ENCODE measurements at regions not wholly inside any gene's neighbourhood (a gene's known extent, or its start where the extent isn't known, plus 50 kb on each side); places are given as distances from the start of the nearest gene placed in this dataset.

- DNase-seq = no peak
These were observed 71.2 kb upstream of the SESN3 start for GRCh38 chr11:95302211-95302610.

DNA sequence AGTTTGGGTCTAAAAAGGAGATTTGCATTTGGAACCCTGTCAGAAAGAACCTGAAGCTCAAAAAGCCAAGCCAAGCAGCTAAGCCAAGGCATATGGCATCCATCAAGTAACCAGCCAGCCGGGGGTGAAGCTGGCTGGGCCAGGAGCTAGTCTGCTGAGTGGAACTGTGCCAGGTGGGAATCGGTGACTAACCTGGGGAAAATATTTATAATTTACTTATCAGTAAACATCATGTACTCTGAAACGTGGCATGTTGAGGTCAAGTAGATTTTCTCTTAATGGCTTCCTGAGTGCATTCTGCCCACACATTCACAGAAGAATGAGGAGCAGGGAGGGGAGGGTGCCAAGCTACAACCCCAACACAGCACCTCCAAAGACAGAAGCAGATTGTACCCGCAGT is 70.5 kb upstream of the SESN3 start:
- no peak for DNase-seq

GRCh38 chr11:95299078-95299679 is 68.2 kb upstream of the SESN3 start:
- DNase-seq = no peak

DNA sequence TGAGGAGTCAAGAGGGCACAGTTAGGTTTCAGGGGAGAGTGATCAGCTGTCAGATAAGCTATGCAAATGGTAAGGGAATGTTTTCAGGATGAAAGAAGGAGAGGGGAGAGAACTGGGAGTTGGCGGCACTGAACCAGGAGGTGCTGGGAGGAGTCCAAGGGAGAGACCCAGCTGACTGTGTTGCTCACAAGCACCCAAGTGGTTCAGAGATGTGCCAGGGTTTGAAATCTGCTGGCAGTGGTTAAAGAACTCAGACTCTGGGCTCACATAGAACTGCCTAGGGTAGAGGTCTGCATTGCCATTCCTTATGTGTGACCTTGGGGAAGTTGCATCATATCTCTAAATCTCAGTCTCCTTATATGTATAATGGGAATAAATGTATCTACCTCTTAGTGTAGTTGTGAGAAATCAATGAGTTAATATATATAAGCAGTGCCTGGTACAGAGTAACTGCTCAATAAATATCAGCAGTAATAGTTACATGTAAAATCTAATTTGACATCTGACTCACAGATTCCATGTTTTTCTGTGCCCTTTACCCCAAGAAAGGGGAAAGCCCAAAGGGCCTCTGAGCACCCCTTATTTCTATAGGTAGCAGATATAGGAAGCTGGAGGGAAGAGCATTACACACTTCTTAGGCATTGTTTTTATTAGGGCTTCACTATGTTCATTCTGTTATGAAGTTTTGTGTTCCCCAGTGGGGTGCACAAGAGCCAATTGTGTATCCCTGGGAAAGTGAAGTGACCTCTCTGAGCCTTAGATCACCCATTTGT is 66.9 kb upstream of the SESN3 start:
- no peak for DNase-seq

- no peak for DNase-seq
These were observed 65.6 kb upstream of the SESN3 start for GRCh38 chr11:95296621-95297025.

GRCh38 chr11:95296165-95296564 is 65.2 kb upstream of the SESN3 start:
- no peak for DNase-seq

- DNase-seq = no peak
These were observed 64.6 kb upstream of the SESN3 start for GRCh38 chr11:95295382-95296149.

DNA sequence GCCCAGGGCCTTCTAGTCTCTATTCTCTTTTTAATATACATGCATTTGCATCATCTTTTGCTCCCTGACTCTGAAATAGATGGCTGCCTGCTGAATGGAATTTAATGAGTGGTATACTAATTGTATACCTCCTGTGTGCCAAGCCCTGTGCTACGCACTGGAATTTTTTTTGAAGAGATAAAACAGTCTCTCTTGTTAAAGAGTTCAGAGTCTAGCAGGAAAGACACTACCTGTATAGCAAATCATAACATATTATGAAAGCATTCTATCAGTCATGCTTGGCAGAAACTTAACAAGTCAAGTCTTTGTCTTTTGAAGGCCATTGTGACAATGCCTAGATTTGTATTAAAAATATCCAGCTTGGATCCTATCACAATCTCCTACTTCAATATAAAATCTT is 63.7 kb upstream of the SESN3 start:
- no peak for DNase-seq

DNA sequence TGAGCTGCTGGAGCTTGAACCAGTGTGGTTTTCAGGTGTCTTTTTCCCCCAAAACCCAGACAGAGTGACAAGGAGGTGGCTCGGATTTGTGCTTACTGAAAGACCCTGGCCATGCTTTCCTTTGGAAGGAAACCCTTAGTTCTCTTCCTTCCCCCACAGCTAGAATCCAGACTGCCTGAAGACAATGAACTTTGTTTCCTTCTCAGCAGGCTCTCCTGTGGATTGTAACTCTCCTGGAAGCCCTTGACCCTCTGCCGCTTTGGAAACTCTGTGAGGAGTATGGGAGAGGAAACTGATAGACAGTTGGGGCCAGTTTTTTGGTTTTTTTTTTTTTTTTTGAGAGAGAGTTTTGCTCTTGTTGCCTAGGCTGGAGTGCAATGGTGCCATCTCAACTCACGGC is 62.1 kb upstream of the SESN3 start:
- DNase-seq = no peak

DNA sequence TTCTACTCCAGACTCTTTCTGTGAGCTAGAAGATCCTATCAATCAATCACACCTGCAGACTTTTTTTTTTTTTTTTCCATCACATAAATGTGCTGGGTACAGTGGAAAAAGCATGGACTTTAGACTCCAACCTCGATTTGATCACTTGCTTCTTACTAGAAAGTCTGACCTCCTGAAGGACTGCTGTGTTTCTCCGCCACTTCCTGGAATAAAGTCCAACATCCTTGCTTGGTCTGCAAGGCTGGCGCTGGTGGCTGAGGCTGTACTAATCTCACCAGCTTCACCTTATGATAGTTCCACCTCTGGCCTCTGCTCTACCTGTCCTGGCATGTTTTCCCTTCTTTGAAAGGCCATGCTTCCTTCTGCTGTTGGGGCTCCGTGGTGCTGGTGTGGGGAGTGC is 60.9 kb upstream of the SESN3 start:
- no peak for DNase-seq

GRCh38 chr11:95289378-95290101 is 58.5 kb upstream of the SESN3 start:
- no peak for DNase-seq

DNA sequence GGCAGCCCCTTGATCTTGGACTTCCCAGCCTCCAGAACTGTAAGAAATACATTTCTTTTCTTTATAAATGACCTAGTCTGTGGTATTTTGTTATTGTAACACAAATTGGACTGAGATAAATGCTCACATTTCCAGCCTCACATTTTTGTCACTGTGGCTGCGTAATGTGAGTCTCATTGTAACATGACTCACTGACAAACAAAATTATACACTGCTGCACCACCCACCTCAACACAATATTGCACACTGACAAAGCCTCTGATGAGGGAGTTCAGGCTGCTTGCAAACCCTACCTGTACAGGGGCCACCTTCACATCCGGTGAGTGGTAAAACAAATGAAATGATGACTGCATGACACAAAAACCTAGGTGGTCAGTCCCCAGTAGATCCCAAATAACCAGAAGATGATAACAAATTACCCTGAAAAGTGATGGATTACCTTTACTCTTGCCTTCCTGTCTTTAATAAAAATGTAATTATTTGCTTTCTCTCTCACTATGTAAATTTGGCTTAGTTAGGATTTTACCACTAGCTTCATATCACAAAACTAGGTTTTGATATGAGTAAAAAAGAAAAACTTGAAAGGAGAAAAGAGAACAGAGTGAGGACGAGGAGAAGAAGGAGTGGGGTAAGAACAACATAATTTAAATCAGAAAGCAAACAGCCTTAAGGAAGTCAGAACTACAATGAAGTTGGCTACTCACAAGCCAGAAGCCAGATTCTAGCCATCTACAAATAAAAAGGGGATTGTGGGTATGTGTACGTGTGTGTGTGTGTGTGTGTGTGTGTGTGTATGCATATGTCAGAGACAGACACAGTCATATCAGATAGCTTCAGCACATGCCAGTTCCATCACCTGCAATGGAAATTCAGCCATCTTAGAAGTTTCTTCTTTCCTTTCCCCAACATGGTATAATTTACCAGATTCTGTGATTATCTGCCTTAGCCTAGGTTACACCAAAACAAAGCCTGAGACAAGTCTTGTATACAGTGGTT is 53.4 kb upstream of the SESN3 start:
- DNase-seq = no peak

DNA sequence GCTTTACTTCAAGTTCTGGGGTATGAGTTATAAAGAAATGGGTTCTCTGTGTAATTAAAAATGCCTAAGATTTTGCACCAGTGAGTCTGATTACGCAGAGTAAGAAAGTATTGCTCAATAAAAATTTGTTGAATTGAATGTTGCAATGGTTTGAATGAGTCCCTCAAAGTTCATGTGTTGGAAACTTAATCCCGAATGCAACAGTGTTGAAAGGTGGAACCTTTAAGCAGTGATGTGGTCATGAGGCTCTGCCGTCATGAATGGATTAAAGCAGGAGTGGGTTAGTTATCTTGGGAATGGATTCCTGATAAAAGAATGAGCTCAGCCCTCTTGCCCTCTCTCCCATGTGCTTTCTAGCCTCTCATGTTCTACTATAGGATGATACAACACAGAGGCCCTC is 52.6 kb upstream of the SESN3 start:
- DNase-seq = no peak

DNA sequence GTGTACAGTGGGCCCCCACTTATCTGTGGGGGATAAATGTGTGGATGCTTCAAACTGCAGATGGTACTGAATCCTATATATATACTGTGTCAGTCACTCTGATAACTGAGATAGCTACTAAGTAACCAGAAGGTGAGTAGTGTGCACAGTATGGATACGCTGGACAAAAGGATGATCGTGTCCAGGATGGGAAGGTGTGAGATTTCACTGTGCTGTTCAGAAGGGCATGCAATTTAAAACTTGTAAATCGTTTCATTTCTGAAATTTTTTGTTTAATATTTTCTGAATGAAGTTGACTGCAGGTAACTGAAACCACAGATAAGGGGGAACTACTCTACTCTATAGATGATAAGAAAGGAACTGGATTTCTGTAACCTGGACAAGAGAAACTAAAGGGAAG is 52.1 kb upstream of the SESN3 start:
- DNase-seq = no peak

DNA sequence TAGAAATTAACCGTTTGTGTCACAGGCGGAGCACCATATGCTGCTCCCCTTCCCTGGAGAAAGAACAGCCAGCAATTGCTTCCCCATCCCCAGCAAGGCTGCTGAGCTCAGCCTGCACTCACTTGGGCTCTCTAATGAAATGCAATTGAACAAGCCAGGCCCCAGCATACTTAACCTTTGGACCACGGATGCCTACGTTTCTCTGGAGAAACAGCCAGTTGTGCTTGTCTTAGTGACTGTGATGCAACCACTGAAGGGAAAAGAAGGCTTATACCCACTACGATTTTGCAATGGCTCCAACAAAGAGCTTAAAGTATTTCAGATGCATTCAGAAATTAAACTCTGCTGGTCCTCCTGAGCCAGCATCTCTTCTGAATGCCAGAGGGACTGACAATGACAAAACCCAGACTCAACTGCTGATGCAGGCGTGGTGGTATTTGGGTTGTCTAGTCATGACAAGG is 51.3 kb upstream of the SESN3 start:
- no peak for DNase-seq

Data from skin of body (tissue), 1 donor.